ENCODE measurements at regions not wholly inside any gene's neighbourhood (a gene's known extent, or its start where the extent isn't known, plus 50 kb on each side); places are given as distances from the start of the nearest gene placed in this dataset.

DNA sequence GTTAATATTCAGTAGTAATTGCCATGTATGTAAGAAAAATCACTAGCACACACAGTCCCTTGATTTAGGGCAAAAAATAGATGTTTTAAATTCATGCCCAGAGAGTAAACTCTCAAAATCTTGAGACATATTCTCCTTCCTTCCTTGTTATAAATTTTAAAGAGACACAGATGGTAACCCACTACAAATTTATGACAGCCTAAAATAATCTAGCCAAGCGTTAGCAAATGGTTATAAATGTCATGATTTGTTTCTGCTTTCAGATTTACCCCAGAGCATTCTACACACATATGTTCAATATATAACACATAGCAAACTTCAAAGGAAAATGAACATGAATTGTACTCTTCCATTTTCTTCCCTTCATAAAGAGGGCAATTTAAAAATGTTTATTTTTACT, 540.3 kb downstream of the TLL1 start:
- Mint-ChIP-seq H3K27me3 (ENCODE audit: low read depth) (no peaks in the 10 kb centered on the region), H3K27ac (no peak overlapping the region), H3K9me3 (peaks cover 13% of the 10 kb centered on the region), H3K4me3 (ENCODE audit: low read depth) (no peak overlapping the region), H3K36me3 (ENCODE audit: low read depth) (no peaks in the 10 kb centered on the region), H3K4me1 (ENCODE audit: low read depth) (no peaks in the 10 kb centered on the region)
- intact Hi-C loops (cut with micrococcal nuclease): no loop called here
- DNase-seq (ENCODE audit: low spot score): no peak

DNA sequence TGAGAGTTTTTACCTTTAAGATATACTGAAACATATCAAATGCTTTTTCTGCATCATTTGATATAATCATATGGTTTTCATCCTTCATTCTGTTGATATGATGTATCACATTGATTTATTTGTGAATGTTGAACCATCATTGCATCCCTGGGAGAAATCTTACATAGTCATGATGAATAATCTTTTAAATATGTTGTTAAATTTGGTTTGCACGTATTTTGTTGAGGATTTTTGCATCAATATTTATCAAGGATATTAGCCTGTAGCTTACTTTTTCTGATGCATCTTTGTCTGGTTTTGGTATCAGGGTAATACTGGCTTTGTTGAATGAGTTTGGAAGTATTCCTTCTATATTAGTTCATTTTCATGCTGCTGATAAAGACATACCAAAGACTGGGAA, 541.4 kb downstream of the TLL1 start:
- no peak for DNase-seq (ENCODE audit: low spot score)
- H3K4me3 Mint-ChIP-seq (ENCODE audit: low read depth): no peak overlapping the region
- no peaks in the 10 kb centered on the region for H3K4me1 Mint-ChIP-seq (ENCODE audit: low read depth)
- peaks cover 13% of the 10 kb centered on the region for H3K9me3 Mint-ChIP-seq
- no peak overlapping the region for H3K27ac Mint-ChIP-seq
- no peaks in the 10 kb centered on the region for H3K27me3 Mint-ChIP-seq (ENCODE audit: low read depth)
- intact Hi-C loops (cut with micrococcal nuclease): no loop called here
- no peaks in the 10 kb centered on the region for H3K36me3 Mint-ChIP-seq (ENCODE audit: low read depth)

DNA sequence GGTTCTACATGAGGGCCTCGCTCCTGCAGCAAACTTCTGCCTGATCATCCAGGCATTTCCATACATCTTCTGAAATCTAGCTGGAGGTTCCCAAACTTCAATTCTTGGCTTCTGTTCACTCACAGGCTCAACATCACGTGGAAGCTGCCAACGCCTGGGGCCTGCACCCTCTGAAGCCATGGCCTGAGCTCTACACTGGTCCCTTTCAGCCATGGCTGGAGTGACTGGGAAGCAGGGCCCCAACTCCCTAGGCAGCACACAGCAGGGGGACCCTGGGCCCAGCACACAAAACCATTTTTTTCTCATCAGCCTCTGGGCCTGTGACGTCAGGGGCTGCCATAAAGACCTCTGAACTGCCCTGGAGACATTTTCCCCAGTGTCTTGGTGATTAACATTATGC, 542.7 kb downstream of the TLL1 start:
- Mint-ChIP-seq H3K36me3 (ENCODE audit: low read depth) (no peaks in the 10 kb centered on the region), H3K9me3 (peaks cover 13% of the 10 kb centered on the region), H3K27ac (no peak overlapping the region)

DNA sequence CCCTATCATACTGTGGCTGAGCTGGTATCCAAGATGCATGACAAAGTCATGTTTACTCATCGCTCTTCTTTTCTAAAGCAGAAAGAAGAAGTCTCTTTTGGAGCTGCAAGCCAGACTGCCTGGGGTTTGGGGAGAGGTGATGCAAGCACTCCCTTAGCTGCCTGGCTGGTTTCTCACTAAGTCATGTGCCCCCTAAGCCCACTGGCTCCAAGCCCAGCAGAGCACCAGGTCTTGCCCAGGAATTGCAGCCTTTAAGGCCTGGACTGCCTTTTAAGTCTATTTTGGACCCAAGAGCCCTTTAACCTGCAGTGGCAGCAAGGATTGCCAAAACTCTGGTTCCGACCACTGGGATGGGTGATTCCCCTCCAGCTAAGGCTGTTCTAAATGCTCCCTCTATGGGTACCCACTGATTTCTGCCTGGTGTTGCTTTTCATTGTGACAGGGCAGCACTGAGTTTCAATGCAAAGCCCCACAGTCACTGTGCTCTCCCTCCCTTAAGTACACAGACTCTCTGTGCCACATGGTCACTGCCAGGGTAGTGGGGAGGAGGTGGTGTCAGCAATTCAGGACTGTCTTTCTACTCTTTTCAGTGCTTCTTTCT, 548.6 kb downstream of the TLL1 start:
- no peak for DNase-seq (ENCODE audit: low spot score)
- intact Hi-C loops (cut with micrococcal nuclease): no loop called here
- Mint-ChIP-seq H3K27ac (no peak overlapping the region), H3K4me1 (ENCODE audit: low read depth) (no peaks in the 10 kb centered on the region), H3K36me3 (ENCODE audit: low read depth) (no peaks in the 10 kb centered on the region), H3K9me3 (peaks cover 11% of the 10 kb centered on the region), H3K27me3 (ENCODE audit: low read depth) (no peaks in the 10 kb centered on the region), H3K4me3 (ENCODE audit: low read depth) (no peak overlapping the region)

More for the DNA sequence above, 542.7 kb downstream of the TLL1 start:
- no peak for DNase-seq (ENCODE audit: low spot score)
- Mint-ChIP-seq H3K27me3 (ENCODE audit: low read depth) (no peaks in the 10 kb centered on the region), H3K4me1 (ENCODE audit: low read depth) (no peaks in the 10 kb centered on the region), H3K4me3 (ENCODE audit: low read depth) (no peak overlapping the region)
- intact Hi-C loops (cut with micrococcal nuclease): no loop called here

DNA sequence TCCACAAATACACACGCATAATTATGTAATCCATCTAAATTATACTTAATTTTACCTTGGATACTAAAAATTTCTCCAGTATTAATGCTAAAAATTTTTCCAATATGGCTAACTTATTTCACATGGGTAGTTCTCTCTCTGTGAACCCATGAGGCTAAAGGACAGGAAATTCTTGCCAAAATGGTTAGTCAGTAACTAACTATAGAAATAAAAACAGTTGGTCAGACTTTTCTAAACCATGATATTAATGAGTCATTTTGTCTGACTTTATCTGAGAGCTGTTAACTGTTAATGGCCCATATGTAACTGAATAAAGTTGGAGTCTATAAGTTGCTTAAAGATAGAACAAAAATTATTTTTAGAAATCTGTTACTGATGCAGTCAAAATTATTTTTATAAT, 549.4 kb downstream of the TLL1 start:
- intact Hi-C loops (cut with micrococcal nuclease): no loop called here

DNA sequence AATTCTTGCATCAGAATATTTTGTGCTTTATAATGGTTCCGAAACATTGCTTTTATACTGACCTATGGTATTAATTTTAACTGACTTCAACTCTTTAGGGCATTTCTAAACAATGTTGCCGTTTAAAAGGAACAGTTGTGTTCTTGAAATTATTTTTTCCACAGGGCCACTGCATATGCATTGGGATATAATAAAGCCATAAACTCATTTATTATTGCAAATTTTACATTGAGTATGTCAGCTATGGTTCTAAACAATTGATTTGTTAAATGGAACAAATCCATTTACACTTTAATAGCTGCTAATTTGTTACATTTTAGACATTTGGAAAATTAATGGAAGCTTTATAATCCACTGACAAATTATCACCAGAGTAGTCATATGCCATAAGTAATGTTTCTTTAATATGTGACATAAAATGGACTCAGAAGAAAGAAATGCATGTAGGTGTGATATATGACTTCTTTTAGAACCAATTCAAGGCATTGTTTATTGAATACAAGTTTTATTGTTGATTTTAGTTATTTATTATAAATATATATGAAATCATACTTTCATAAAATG, 553.3 kb downstream of the TLL1 start:
- Mint-ChIP-seq H3K4me1 (ENCODE audit: low read depth) (no peaks in the 10 kb centered on the region), H3K4me3 (ENCODE audit: low read depth) (no peak overlapping the region), H3K9me3 (peaks cover 7% of the 10 kb centered on the region), H3K27me3 (ENCODE audit: low read depth) (no peaks in the 10 kb centered on the region), H3K27ac (no peak overlapping the region), H3K36me3 (ENCODE audit: low read depth) (no peaks in the 10 kb centered on the region)
- intact Hi-C loops (cut with micrococcal nuclease): no loop called here
- DNase-seq (ENCODE audit: low spot score): no peak

More for the DNA sequence above, 549.4 kb downstream of the TLL1 start:
- no peak overlapping the region for H3K4me3 Mint-ChIP-seq (ENCODE audit: low read depth)
- no peaks in the 10 kb centered on the region for H3K36me3 Mint-ChIP-seq (ENCODE audit: low read depth)
- H3K27me3 Mint-ChIP-seq (ENCODE audit: low read depth): no peaks in the 10 kb centered on the region
- H3K9me3 Mint-ChIP-seq: peaks cover 11% of the 10 kb centered on the region
- DNase-seq (ENCODE audit: low spot score): no peak
- H3K4me1 Mint-ChIP-seq (ENCODE audit: low read depth): no peaks in the 10 kb centered on the region
- H3K27ac Mint-ChIP-seq: no peak overlapping the region

- no peak for DNase-seq (ENCODE audit: low spot score)
- H3K27me3 Mint-ChIP-seq (ENCODE audit: low read depth): no peaks in the 10 kb centered on the region
- H3K4me1 Mint-ChIP-seq (ENCODE audit: low read depth): no peaks in the 10 kb centered on the region
- H3K4me3 Mint-ChIP-seq (ENCODE audit: low read depth): no peak overlapping the region
- no peak overlapping the region for H3K27ac Mint-ChIP-seq
- H3K9me3 Mint-ChIP-seq: no peaks in the 10 kb centered on the region
- H3K36me3 Mint-ChIP-seq (ENCODE audit: low read depth): no peaks in the 10 kb centered on the region
- intact Hi-C loops (cut with micrococcal nuclease): no loop called here
Measured at GRCh38 chr4:166432125-166432524, 559.1 kb downstream of the TLL1 start.

- Mint-ChIP-seq H3K27me3 (ENCODE audit: low read depth) (no peaks in the 10 kb centered on the region), H3K9me3 (no peaks in the 10 kb centered on the region), H3K4me3 (ENCODE audit: low read depth) (no peak overlapping the region), H3K27ac (no peak overlapping the region), H3K4me1 (ENCODE audit: low read depth) (no peaks in the 10 kb centered on the region), H3K36me3 (ENCODE audit: low read depth) (no peaks in the 10 kb centered on the region)
- intact Hi-C loops (cut with micrococcal nuclease): no loop called here
- DNase-seq (ENCODE audit: low spot score): no peak
Measured at GRCh38 chr4:166432842-166433241, 559.8 kb downstream of the TLL1 start.

GRCh38 chr4:166435449-166435848, 562.4 kb downstream of the TLL1 start:
- H3K36me3 Mint-ChIP-seq (ENCODE audit: low read depth): no peaks in the 10 kb centered on the region
- H3K27me3 Mint-ChIP-seq (ENCODE audit: low read depth): no peaks in the 10 kb centered on the region
- H3K4me3 Mint-ChIP-seq (ENCODE audit: low read depth): no peak overlapping the region
- H3K27ac Mint-ChIP-seq: no peak overlapping the region
- H3K9me3 Mint-ChIP-seq: no peaks in the 10 kb centered on the region
- H3K4me1 Mint-ChIP-seq (ENCODE audit: low read depth): no peaks in the 10 kb centered on the region
- DNase-seq (ENCODE audit: low spot score): no peak
- intact Hi-C loops (cut with micrococcal nuclease): no loop called here

DNA sequence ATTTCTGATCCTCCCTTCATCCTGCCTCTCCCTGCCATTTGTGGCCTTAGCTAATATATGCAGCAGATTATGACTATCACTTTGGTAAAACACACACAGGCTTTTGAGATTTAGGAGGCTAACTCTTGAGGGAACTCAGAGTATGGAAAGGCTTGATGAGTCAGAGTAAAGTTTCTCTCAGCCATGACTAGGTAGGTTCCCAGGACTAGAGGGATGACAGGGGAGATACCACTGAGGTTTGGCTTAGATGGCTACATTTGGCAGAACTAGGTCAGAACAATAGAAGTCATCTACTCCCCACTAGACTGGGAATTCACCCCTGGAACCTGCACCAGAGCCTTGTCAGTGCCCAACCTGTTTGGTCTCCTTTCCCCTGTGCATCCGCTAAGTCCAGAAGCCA, 585.7 kb downstream of the TLL1 start:
- Mint-ChIP-seq H3K4me1 (ENCODE audit: low read depth) (no peaks in the 10 kb centered on the region), H3K4me3 (ENCODE audit: low read depth) (no peak overlapping the region), H3K9me3 (peaks cover 3% of the 10 kb centered on the region), H3K27ac (no peak overlapping the region), H3K36me3 (ENCODE audit: low read depth) (no peaks in the 10 kb centered on the region), H3K27me3 (ENCODE audit: low read depth) (no peaks in the 10 kb centered on the region)
- intact Hi-C loops (cut with micrococcal nuclease): no loop called here
- DNase-seq (ENCODE audit: low spot score): no peak

DNA sequence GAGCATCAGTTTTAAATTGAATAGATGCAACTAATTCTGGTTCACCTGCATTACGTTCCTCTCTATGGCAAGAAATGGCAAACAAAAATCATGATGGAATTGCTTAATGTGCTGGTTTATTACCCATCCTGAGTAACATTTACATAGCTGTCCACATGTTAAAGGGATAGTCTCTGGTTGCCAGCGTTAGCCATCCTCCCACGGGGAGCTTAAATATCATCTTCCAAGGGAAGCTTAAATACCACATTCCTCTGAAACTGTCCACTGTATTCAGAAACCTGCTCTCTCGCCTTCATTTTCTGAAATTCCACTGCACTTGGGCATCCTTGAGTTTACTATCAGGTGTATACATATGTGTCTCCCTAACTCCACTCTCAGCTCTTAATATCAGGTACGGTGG, 586.6 kb downstream of the TLL1 start:
- Mint-ChIP-seq H3K9me3 (no peaks in the 10 kb centered on the region), H3K36me3 (ENCODE audit: low read depth) (no peaks in the 10 kb centered on the region), H3K27me3 (ENCODE audit: low read depth) (no peaks in the 10 kb centered on the region), H3K27ac (no peak overlapping the region), H3K4me3 (ENCODE audit: low read depth) (no peak overlapping the region), H3K4me1 (ENCODE audit: low read depth) (no peaks in the 10 kb centered on the region)
- no peak for DNase-seq (ENCODE audit: low spot score)
- intact Hi-C loops (cut with micrococcal nuclease): no loop called here

- H3K27me3 Mint-ChIP-seq (ENCODE audit: low read depth): no peaks in the 10 kb centered on the region
- no peak overlapping the region for H3K27ac Mint-ChIP-seq
- H3K4me1 Mint-ChIP-seq (ENCODE audit: low read depth): no peaks in the 10 kb centered on the region
- DNase-seq (ENCODE audit: low spot score): no peak
- H3K36me3 Mint-ChIP-seq (ENCODE audit: low read depth): no peaks in the 10 kb centered on the region
- no peaks in the 10 kb centered on the region for H3K9me3 Mint-ChIP-seq
- intact Hi-C loops (cut with micrococcal nuclease): no loop called here
- no peak overlapping the region for H3K4me3 Mint-ChIP-seq (ENCODE audit: low read depth)
Measured at GRCh38 chr4:166460769-166461550, 587.9 kb downstream of the TLL1 start.

DNA sequence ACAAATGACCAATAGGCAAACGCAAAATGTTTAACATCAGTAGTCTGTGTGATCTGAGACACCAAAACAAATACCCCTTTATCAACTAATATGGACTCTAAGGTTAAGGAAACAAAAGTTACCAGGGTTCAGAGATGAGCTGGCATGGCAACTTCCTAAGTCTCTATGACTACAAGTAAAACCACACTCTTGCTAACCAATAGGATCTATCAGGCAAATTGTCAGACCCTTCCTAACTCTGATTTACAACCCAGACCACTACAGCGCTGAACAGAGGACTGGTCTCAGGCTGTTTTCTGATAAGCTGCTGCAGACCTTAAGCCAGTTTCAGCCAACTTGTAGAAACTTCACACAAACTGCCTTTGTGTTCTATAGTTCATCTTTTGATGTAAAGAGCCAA, 608.0 kb downstream of the TLL1 start:
- Mint-ChIP-seq H3K4me3 (ENCODE audit: low read depth) (no peak overlapping the region), H3K27me3 (ENCODE audit: low read depth) (no peaks in the 10 kb centered on the region), H3K4me1 (ENCODE audit: low read depth) (no peaks in the 10 kb centered on the region), H3K9me3 (no peaks in the 10 kb centered on the region), H3K27ac (no peak overlapping the region), H3K36me3 (ENCODE audit: low read depth) (no peaks in the 10 kb centered on the region)
- intact Hi-C loops (cut with micrococcal nuclease): no loop called here
- no peak for DNase-seq (ENCODE audit: low spot score)
